ENCODE measurements at regions not wholly inside any gene's neighbourhood (a gene's known extent, or its start where the extent isn't known, plus 50 kb on each side); places are given as distances from the start of the nearest gene placed in this dataset.

- no peak overlapping the region for H3K4me3 ChIP-seq (ENCODE audit: low read depth, low read length)
- no peaks in the 10 kb centered on the region for H3K79me2 ChIP-seq (ENCODE audit: control insufficient read depth, insufficient read depth, low read length, unreplicated experiment)
- no peak overlapping the region for H2AFZ ChIP-seq (ENCODE audit: low read length, unreplicated experiment)
- no peaks in the 10 kb centered on the region for H3K27me3 ChIP-seq (ENCODE audit: insufficient read depth, low read length)
- no peak overlapping the region for H3K27ac ChIP-seq (ENCODE audit: low read depth, low read length)
- no peaks in the 10 kb centered on the region for H3K4me1 ChIP-seq (ENCODE audit: control insufficient read depth, insufficient read depth, low read length, unreplicated experiment)
- H3K36me3 ChIP-seq (ENCODE audit: insufficient read depth, low read length), result no peaks in the 10 kb centered on the region
These were observed 308.4 kb upstream of the PRKCQ start for GRCh38 chr10:6888434-6888833.

- Histone ChIP-seq H3K79me2 (ENCODE audit: control insufficient read depth, insufficient read depth, low read length, unreplicated experiment) (no peaks in the 10 kb centered on the region), H3K4me1 (ENCODE audit: control insufficient read depth, insufficient read depth, low read length, unreplicated experiment) (no peaks in the 10 kb centered on the region), H2AFZ (ENCODE audit: low read length, unreplicated experiment) (no peak overlapping the region), H3K27ac (ENCODE audit: low read depth, low read length) (no peak overlapping the region), H3K36me3 (ENCODE audit: insufficient read depth, low read length) (no peaks in the 10 kb centered on the region), H3K4me3 (ENCODE audit: low read depth, low read length) (peak overlapping the region; percentile 64), H3K27me3 (ENCODE audit: insufficient read depth, low read length) (peaks cover 17% of the 10 kb centered on the region)
These were observed 305.2 kb upstream of the PRKCQ start for GRCh38 chr10:6885284-6885683.

GRCh38 chr10:6881987-6882386, 301.9 kb upstream of the PRKCQ start:
- Histone ChIP-seq H3K4me3 (ENCODE audit: low read depth, low read length) (no peak overlapping the region), H3K27me3 (ENCODE audit: insufficient read depth, low read length) (peaks cover 28% of the 10 kb centered on the region), H3K36me3 (ENCODE audit: insufficient read depth, low read length) (no peaks in the 10 kb centered on the region), H3K4me1 (ENCODE audit: control insufficient read depth, insufficient read depth, low read length, unreplicated experiment) (no peaks in the 10 kb centered on the region), H3K79me2 (ENCODE audit: control insufficient read depth, insufficient read depth, low read length, unreplicated experiment) (no peaks in the 10 kb centered on the region), H3K27ac (ENCODE audit: low read depth, low read length) (no peak overlapping the region), H2AFZ (ENCODE audit: low read length, unreplicated experiment) (no peak overlapping the region)

- no peak overlapping the region for H3K4me3 ChIP-seq (ENCODE audit: low read depth, low read length)
- H3K4me1 ChIP-seq (ENCODE audit: control insufficient read depth, insufficient read depth, low read length, unreplicated experiment), result no peaks in the 10 kb centered on the region
- no peak overlapping the region for H2AFZ ChIP-seq (ENCODE audit: low read length, unreplicated experiment)
- H3K27me3 ChIP-seq (ENCODE audit: insufficient read depth, low read length), result peaks cover 25% of the 10 kb centered on the region
- no peaks in the 10 kb centered on the region for H3K79me2 ChIP-seq (ENCODE audit: control insufficient read depth, insufficient read depth, low read length, unreplicated experiment)
- H3K36me3 ChIP-seq (ENCODE audit: insufficient read depth, low read length), result no peaks in the 10 kb centered on the region
- no peak overlapping the region for H3K27ac ChIP-seq (ENCODE audit: low read depth, low read length)
These were observed 297.8 kb upstream of the PRKCQ start for GRCh38 chr10:6877722-6878392.

- Histone ChIP-seq H3K79me2 (ENCODE audit: control insufficient read depth, insufficient read depth, low read length, unreplicated experiment) (no peaks in the 10 kb centered on the region), H3K36me3 (ENCODE audit: insufficient read depth, low read length) (no peaks in the 10 kb centered on the region), H3K4me1 (ENCODE audit: control insufficient read depth, insufficient read depth, low read length, unreplicated experiment) (no peaks in the 10 kb centered on the region), H3K27ac (ENCODE audit: low read depth, low read length) (no peak overlapping the region), H3K27me3 (ENCODE audit: insufficient read depth, low read length) (peaks cover 22% of the 10 kb centered on the region), H2AFZ (ENCODE audit: low read length, unreplicated experiment) (no peak overlapping the region), H3K4me3 (ENCODE audit: low read depth, low read length) (no peak overlapping the region)
These were observed 297.3 kb upstream of the PRKCQ start for GRCh38 chr10:6877336-6877721.

- H3K4me1 ChIP-seq (ENCODE audit: control insufficient read depth, insufficient read depth, low read length, unreplicated experiment), result no peaks in the 10 kb centered on the region
- H3K36me3 ChIP-seq (ENCODE audit: insufficient read depth, low read length), result no peaks in the 10 kb centered on the region
- no peak overlapping the region for H3K4me3 ChIP-seq (ENCODE audit: low read depth, low read length)
- peaks cover 14% of the 10 kb centered on the region for H3K27me3 ChIP-seq (ENCODE audit: insufficient read depth, low read length)
- no peak overlapping the region for H2AFZ ChIP-seq (ENCODE audit: low read length, unreplicated experiment)
- H3K27ac ChIP-seq (ENCODE audit: low read depth, low read length), result no peak overlapping the region
- no peaks in the 10 kb centered on the region for H3K79me2 ChIP-seq (ENCODE audit: control insufficient read depth, insufficient read depth, low read length, unreplicated experiment)
These were observed 295.3 kb upstream of the PRKCQ start for GRCh38 chr10:6875269-6875865.

- H3K27me3 ChIP-seq (ENCODE audit: insufficient read depth, low read length), result peaks cover 2% of the 10 kb centered on the region
- H2AFZ ChIP-seq (ENCODE audit: low read length, unreplicated experiment), result no peak overlapping the region
- H3K79me2 ChIP-seq (ENCODE audit: control insufficient read depth, insufficient read depth, low read length, unreplicated experiment), result no peaks in the 10 kb centered on the region
- no peaks in the 10 kb centered on the region for H3K36me3 ChIP-seq (ENCODE audit: insufficient read depth, low read length)
- no peak overlapping the region for H3K27ac ChIP-seq (ENCODE audit: low read depth, low read length)
- no peaks in the 10 kb centered on the region for H3K4me1 ChIP-seq (ENCODE audit: control insufficient read depth, insufficient read depth, low read length, unreplicated experiment)
- no peak overlapping the region for H3K4me3 ChIP-seq (ENCODE audit: low read depth, low read length)
These were observed 291.1 kb upstream of the PRKCQ start for GRCh38 chr10:6871128-6871527.

- Histone ChIP-seq H3K79me2 (ENCODE audit: control insufficient read depth, insufficient read depth, low read length, unreplicated experiment) (no peaks in the 10 kb centered on the region), H3K4me1 (ENCODE audit: control insufficient read depth, insufficient read depth, low read length, unreplicated experiment) (no peaks in the 10 kb centered on the region), H3K27ac (ENCODE audit: low read depth, low read length) (no peak overlapping the region), H3K36me3 (ENCODE audit: insufficient read depth, low read length) (no peaks in the 10 kb centered on the region), H3K27me3 (ENCODE audit: insufficient read depth, low read length) (peaks cover 3% of the 10 kb centered on the region), H2AFZ (ENCODE audit: low read length, unreplicated experiment) (no peak overlapping the region), H3K4me3 (ENCODE audit: low read depth, low read length) (no peak overlapping the region)
These were observed 288.1 kb upstream of the PRKCQ start for GRCh38 chr10:6868036-6868725.

GRCh38 chr10:6866757-6867156, 286.7 kb upstream of the PRKCQ start:
- H2AFZ ChIP-seq (ENCODE audit: low read length, unreplicated experiment), result no peak overlapping the region
- H3K27me3 ChIP-seq (ENCODE audit: insufficient read depth, low read length), result peaks cover 3% of the 10 kb centered on the region
- H3K27ac ChIP-seq (ENCODE audit: low read depth, low read length), result no peak overlapping the region
- H3K4me3 ChIP-seq (ENCODE audit: low read depth, low read length), result no peak overlapping the region
- no peaks in the 10 kb centered on the region for H3K36me3 ChIP-seq (ENCODE audit: insufficient read depth, low read length)
- no peaks in the 10 kb centered on the region for H3K79me2 ChIP-seq (ENCODE audit: control insufficient read depth, insufficient read depth, low read length, unreplicated experiment)
- no peaks in the 10 kb centered on the region for H3K4me1 ChIP-seq (ENCODE audit: control insufficient read depth, insufficient read depth, low read length, unreplicated experiment)

- no peaks in the 10 kb centered on the region for H3K4me1 ChIP-seq (ENCODE audit: control insufficient read depth, insufficient read depth, low read length, unreplicated experiment)
- H2AFZ ChIP-seq (ENCODE audit: low read length, unreplicated experiment), result no peak overlapping the region
- no peak overlapping the region for H3K27ac ChIP-seq (ENCODE audit: low read depth, low read length)
- no peaks in the 10 kb centered on the region for H3K36me3 ChIP-seq (ENCODE audit: insufficient read depth, low read length)
- H3K4me3 ChIP-seq (ENCODE audit: low read depth, low read length), result no peak overlapping the region
- peaks cover 3% of the 10 kb centered on the region for H3K27me3 ChIP-seq (ENCODE audit: insufficient read depth, low read length)
- no peaks in the 10 kb centered on the region for H3K79me2 ChIP-seq (ENCODE audit: control insufficient read depth, insufficient read depth, low read length, unreplicated experiment)
These were observed 284.1 kb upstream of the PRKCQ start for GRCh38 chr10:6864142-6864541.

- Histone ChIP-seq H3K4me1 (ENCODE audit: control insufficient read depth, insufficient read depth, low read length, unreplicated experiment) (no peaks in the 10 kb centered on the region), H3K27me3 (ENCODE audit: insufficient read depth, low read length) (peaks cover 3% of the 10 kb centered on the region), H3K4me3 (ENCODE audit: low read depth, low read length) (no peak overlapping the region), H3K36me3 (ENCODE audit: insufficient read depth, low read length) (no peaks in the 10 kb centered on the region), H3K27ac (ENCODE audit: low read depth, low read length) (no peak overlapping the region), H2AFZ (ENCODE audit: low read length, unreplicated experiment) (no peak overlapping the region), H3K79me2 (ENCODE audit: control insufficient read depth, insufficient read depth, low read length, unreplicated experiment) (no peaks in the 10 kb centered on the region)
These were observed 283.3 kb upstream of the PRKCQ start for GRCh38 chr10:6863381-6863780.

All from ACC112 (cell line).